ENCODE measurements at regions not wholly inside any gene's neighbourhood (a gene's known extent, or its start where the extent isn't known, plus 50 kb on each side); places are given as distances from the start of the nearest gene placed in this dataset.

GRCh38 chr4:126969360-126970235 is 663.2 kb upstream of the INTU start:
- no peak for DNase-seq (ENCODE audit: low spot score)
- no peak for ATAC-seq (ENCODE audit: low FRiP score)

GRCh38 chr4:126973201-126973600 is 659.6 kb upstream of the INTU start:
- no peak for DNase-seq (ENCODE audit: low spot score)
- ATAC-seq (ENCODE audit: low FRiP score): no peak
- TF ChIP-seq CTCF (IDR thresholded peaks at IDR 0.05): no peak

More at GRCh38 chr4:126969360-126970235, 663.2 kb upstream of the INTU start:
- no peak for TF ChIP-seq CTCF (IDR thresholded peaks at IDR 0.05)

GRCh38 chr4:126976850-126977632 is 655.7 kb upstream of the INTU start:
- no peak for ATAC-seq (ENCODE audit: low FRiP score)
- DNase-seq (ENCODE audit: low spot score): no peak
- no peak for TF ChIP-seq CTCF (IDR thresholded peaks at IDR 0.05)

- no peak for DNase-seq (ENCODE audit: low spot score)
- ATAC-seq (ENCODE audit: low FRiP score): no peak
- no peak for TF ChIP-seq CTCF (IDR thresholded peaks at IDR 0.05)
Measured at GRCh38 chr4:126986005-126986404, 646.8 kb upstream of the INTU start.

GRCh38 chr4:126986828-126987227 is 645.9 kb upstream of the INTU start:
- TF ChIP-seq CTCF (IDR thresholded peaks at IDR 0.05): no peak
- no peak for ATAC-seq (ENCODE audit: low FRiP score)
- DNase-seq (ENCODE audit: low spot score): no peak

GRCh38 chr4:126991965-126992364 is 640.8 kb upstream of the INTU start:
- ATAC-seq (ENCODE audit: low FRiP score) (no peak), DNase-seq (ENCODE audit: low spot score) (no peak)
- TF ChIP-seq CTCF (IDR thresholded peaks at IDR 0.05): no peak

Data from omental fat pad (tissue), 3 donors.